Suprapubic skin (tissue), 4 donors: ENCODE measurements at regions not wholly inside any gene's neighbourhood (a gene's known extent, or its start where the extent isn't known, plus 50 kb on each side); places are given as distances from the start of the nearest gene placed in this dataset.

ENCODE experiments used
- DNase-seq, 2 donors: peaks; one replicate each; pipeline ENCODE4 v3.0.0-alpha.2; 2019; ENCODE audit warnings: low spot score in 2 of 2
- H3K27ac ChIP-seq: fragments of 200-600 bp; sonication (generic); one replicate; pipeline ENCODE4 v1.5.1; 2019
- H3K27me3 ChIP-seq: fragments of 200-600 bp; sonication (generic); one replicate; pipeline ENCODE4 v1.5.1; 2019
- H3K36me3 ChIP-seq: fragments of 200-600 bp; sonication (generic); one replicate; pipeline ENCODE4 v1.5.1; 2019
- H3K4me1 ChIP-seq: fragments of 200-600 bp; sonication (generic); one replicate; pipeline ENCODE4 v1.5.1; 2019
- H3K4me3 ChIP-seq: fragments of 200-600 bp; sonication (generic); one replicate; pipeline ENCODE4 v1.5.1; 2019; ENCODE audit warnings: mild to moderate bottlenecking
- H3K9me3 ChIP-seq: fragments of 200-600 bp; sonication (generic); one replicate; pipeline ENCODE4 v1.5.1; 2019
- EP300 ChIP-seq: sonication (generic); formaldehyde crosslinking; IDR thresholded peaks from one replicate; pipeline ENCODE4 v1.6.1; 2017; ENCODE audit warnings: antibody characterized with exemption
- POLR2A ChIP-seq, 2 donors: fragments of 450-650 bp; IDR thresholded peaks; one replicate each; pipeline ENCODE4 v1.6.1; 2017; ENCODE audit warnings: antibody characterized with exemption in 2 of 2, mild to moderate bottlenecking in 2 of 2, moderate library complexity in 2 of 2
- POLR2AphosphoS5 ChIP-seq, 3 donors: sonication (generic); formaldehyde crosslinking; IDR thresholded peaks; one replicate each; pipeline ENCODE4 v1.6.1; 2017; ENCODE audit warnings: antibody characterized with exemption in 3 of 3
- WGBS: methylation state at CpG from one replicate; pipeline ENCODE4 v1.1.5; 2018; 5-methylcytosine and 5-hydroxymethylcytosine counted together
- TF ChIP-seq, protein P1 (sequence below), 2 donors: fragments of 200-600 bp in 1 of 2; fragments of 450-650 bp in 1 of 2; sonication (generic) in 1 of 2; IDR thresholded peaks; one replicate each; pipeline ENCODE4 v1.5.1; 2016 to 2019; ENCODE audit warnings: antibody characterized with exemption in 2 of 2, mild to moderate bottlenecking in 1 of 2, moderate library complexity in 1 of 2

GRCh38 chr1:234775477-234776246 is 165.7 kb upstream of the IRF2BP2 start:
- Histone ChIP-seq H3K4me3 (no peak overlapping the region), H3K27me3 (peaks cover 41% of the 10 kb centered on the region), H3K27ac (no peak overlapping the region), H3K9me3 (no peaks in the 10 kb centered on the region), H3K4me1 (peaks cover 9% of the 10 kb centered on the region), H3K36me3 (no peaks in the 10 kb centered on the region)
- peak in 1 of 2 donors; percentile 67 for DNase-seq
- WGBS: 88% methylated on average over 12 of the region's 12 CpGs
- TF ChIP-seq POLR2AphosphoS5 (IDR thresholded peaks at IDR 0.05): no peak
- TF ChIP-seq EP300: no peak
- TF ChIP-seq, protein P1, sequence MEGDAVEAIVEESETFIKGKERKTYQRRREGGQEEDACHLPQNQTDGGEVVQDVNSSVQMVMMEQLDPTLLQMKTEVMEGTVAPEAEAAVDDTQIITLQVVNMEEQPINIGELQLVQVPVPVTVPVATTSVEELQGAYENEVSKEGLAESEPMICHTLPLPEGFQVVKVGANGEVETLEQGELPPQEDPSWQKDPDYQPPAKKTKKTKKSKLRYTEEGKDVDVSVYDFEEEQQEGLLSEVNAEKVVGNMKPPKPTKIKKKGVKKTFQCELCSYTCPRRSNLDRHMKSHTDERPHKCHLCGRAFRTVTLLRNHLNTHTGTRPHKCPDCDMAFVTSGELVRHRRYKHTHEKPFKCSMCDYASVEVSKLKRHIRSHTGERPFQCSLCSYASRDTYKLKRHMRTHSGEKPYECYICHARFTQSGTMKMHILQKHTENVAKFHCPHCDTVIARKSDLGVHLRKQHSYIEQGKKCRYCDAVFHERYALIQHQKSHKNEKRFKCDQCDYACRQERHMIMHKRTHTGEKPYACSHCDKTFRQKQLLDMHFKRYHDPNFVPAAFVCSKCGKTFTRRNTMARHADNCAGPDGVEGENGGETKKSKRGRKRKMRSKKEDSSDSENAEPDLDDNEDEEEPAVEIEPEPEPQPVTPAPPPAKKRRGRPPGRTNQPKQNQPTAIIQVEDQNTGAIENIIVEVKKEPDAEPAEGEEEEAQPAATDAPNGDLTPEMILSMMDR (IDR thresholded peaks at IDR 0.05): no peak
- TF ChIP-seq POLR2A (IDR thresholded peaks at IDR 0.05): no peak

- TF ChIP-seq, protein P1 (IDR thresholded peaks at IDR 0.05): no peak
- TF ChIP-seq EP300 (no peak), POLR2A (IDR thresholded peaks at IDR 0.05) (no peak), POLR2AphosphoS5 (IDR thresholded peaks at IDR 0.05) (no peak)
- Histone ChIP-seq H3K4me1 (peaks cover 9% of the 10 kb centered on the region), H3K36me3 (no peaks in the 10 kb centered on the region), H3K9me3 (no peaks in the 10 kb centered on the region), H3K27ac (no peak overlapping the region), H3K27me3 (peaks cover 34% of the 10 kb centered on the region), H3K4me3 (no peak overlapping the region)
- 76% methylated on average over 2 of the region's 2 CpGs for WGBS
- DNase-seq: peak in 1 of 2 donors; percentile 74
These were observed 165.0 kb upstream of the IRF2BP2 start for GRCh38 chr1:234774971-234775370.

DNA sequence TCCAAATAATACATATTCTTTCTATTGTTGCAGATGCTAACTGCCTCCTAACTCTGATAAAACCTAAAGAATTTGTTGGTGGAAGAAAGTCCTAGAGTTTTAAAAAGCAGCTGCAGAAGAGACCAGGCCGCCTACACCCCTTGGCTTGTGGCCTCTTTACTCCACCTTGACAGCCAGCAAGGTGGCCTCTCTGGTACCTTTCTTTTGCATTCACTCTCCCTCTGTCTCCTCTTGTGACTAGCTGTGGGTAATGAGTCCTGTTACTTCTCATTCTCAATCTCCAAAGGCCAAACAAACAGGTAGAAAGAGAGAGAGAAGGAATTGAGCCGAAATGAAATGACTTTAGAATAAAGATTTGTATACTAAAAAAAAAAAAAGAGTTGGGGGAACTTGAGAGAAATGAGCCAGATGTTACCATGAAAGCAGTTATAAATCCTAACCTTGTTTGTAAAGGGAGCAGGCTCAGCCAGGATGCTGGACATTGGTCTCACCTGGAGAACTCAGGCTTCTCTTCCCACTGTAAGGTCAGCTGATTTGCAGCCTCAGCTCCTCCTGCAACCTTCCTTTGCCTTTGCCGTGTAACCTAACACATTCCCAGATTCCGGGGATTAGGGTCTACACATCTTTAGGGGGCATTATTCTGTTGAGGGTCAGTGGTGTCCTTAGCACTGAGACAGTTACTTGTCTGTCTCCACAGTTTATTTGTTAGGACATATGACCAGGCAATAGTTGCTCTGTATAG is 164.1 kb upstream of the IRF2BP2 start:
- H3K36me3 ChIP-seq: no peaks in the 10 kb centered on the region
- H3K4me1 ChIP-seq: peaks cover 9% of the 10 kb centered on the region
- no peak overlapping the region for H3K4me3 ChIP-seq
- H3K27me3 ChIP-seq: peaks cover 27% of the 10 kb centered on the region
- 95% methylated on average over 4 of the region's 4 CpGs for WGBS
- TF ChIP-seq, protein P1 (IDR thresholded peaks at IDR 0.05): no peak
- TF ChIP-seq EP300 (no peak), POLR2AphosphoS5 (IDR thresholded peaks at IDR 0.05) (no peak), POLR2A (IDR thresholded peaks at IDR 0.05) (no peak)
- no peak overlapping the region for H3K27ac ChIP-seq
- peak in 1 of 2 donors; percentile 29 for DNase-seq
- no peaks in the 10 kb centered on the region for H3K9me3 ChIP-seq

- 53% methylated on average over 22 of the region's 22 CpGs for whole genome bisulfite sequencing
- Histone ChIP-seq H3K36me3 (no peaks in the 10 kb centered on the region), H3K27ac (peak overlapping the region; percentile 43), H3K9me3 (no peaks in the 10 kb centered on the region), H3K4me1 (peaks cover 9% of the 10 kb centered on the region), H3K4me3 (no peak overlapping the region), H3K27me3 (peaks cover 12% of the 10 kb centered on the region)
- TF ChIP-seq POLR2AphosphoS5 (IDR thresholded peaks at IDR 0.05) (peak in 1 of 3 donors; percentile 56), POLR2A (IDR thresholded peaks at IDR 0.05) (no peak)
- DNase-seq: peak in 1 of 2 donors; percentile 79
These were observed 162.6 kb upstream of the IRF2BP2 start for GRCh38 chr1:234772345-234773147.

DNA sequence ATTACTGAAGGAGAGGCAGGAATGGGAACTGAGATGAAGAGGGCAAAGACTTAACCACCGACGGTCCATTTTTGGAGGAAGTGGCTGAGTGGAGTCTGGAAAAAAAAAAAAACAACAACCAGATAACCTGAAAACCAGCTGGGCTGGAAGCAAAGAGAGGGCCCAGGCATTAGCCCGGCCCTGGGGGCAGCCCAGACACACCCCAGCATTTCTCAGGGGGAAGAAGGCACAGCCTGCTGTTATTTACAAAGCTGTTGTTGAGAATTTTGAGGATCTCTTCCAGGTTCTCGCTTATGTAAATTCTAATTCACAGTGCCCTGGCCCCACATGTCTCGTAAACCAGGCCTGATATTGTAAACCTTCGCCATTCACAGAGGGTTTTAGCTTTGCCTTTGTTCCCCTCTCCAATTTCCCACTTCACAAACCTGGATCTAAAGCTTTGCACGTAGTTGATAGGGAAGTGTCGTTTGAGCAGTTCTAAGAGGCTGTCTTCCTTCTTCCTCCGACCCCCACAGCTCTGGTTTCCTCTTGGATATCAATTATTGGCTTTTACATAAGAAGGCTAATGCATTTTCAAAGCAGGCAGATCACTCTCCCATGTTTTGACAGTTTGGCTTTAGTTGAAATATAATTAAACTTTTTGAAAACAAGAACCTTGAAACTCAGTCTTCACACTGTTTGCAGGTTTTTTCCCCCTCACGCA is 161.8 kb upstream of the IRF2BP2 start:
- Histone ChIP-seq H3K27ac (peak overlapping the region; percentile 43), H3K4me3 (no peak overlapping the region), H3K27me3 (peaks cover 4% of the 10 kb centered on the region), H3K9me3 (no peaks in the 10 kb centered on the region), H3K36me3 (no peaks in the 10 kb centered on the region), H3K4me1 (peaks cover 9% of the 10 kb centered on the region)
- DNase-seq: peak in 1 of 2 donors; percentile 45
- whole genome bisulfite sequencing: 81% methylated on average over 10 of the region's 10 CpGs
- no peak for TF ChIP-seq EP300
- TF ChIP-seq, protein P1 (IDR thresholded peaks at IDR 0.05): no peak
- no peak for TF ChIP-seq POLR2A (IDR thresholded peaks at IDR 0.05)
- TF ChIP-seq POLR2AphosphoS5 (IDR thresholded peaks at IDR 0.05): no peak
